Right atrium auricular region (tissue), 2 donors: ENCODE measurements at regions not wholly inside any gene's neighbourhood (a gene's known extent, or its start where the extent isn't known, plus 50 kb on each side); places are given as distances from the start of the nearest gene placed in this dataset.

Source experiments
- DNase-seq: peaks from one replicate; pipeline ENCODE4 v3.0.0-alpha.2; 2019; ENCODE audit warnings: low spot score
- H3K27ac ChIP-seq, 2 donors: fragments of 200-600 bp; sonication (generic); 1 replicate in 1 of 2; 2 replicates in 1 of 2; pipeline ENCODE4 v1.5.1; 2016 to 2019
- H3K27me3 ChIP-seq, 2 donors: fragments of 200-600 bp; sonication (generic); one replicate each; pipeline versions ENCODE4 v1.5.1 to v1.6.0; 2017 to 2019
- H3K36me3 ChIP-seq: fragments of 200-600 bp; sonication (generic); one replicate; pipeline ENCODE4 v1.5.1; 2016
- H3K4me1 ChIP-seq, 2 donors: fragments of 200-600 bp; sonication (generic); one replicate each; pipeline versions ENCODE4 v1.5.1 to v1.6.0; 2017 to 2019
- H3K4me3 ChIP-seq, 2 donors: fragments of 200-600 bp; sonication (generic); 1 replicate in 1 of 2; 2 replicates in 1 of 2; pipeline ENCODE4 v1.5.1; 2017 to 2019; ENCODE audit warnings: mild to moderate bottlenecking in 1 of 2, moderate library complexity in 1 of 2
- H3K9me3 ChIP-seq, 2 donors: fragments of 200-600 bp; sonication (generic); one replicate each; pipeline ENCODE4 v1.5.1; 2019
- CTCF ChIP-seq, 2 donors: fragments of 200-600 bp; sonication (generic); IDR thresholded peaks; one replicate each; pipeline ENCODE4 v1.5.1; 2019; ENCODE audit warnings: antibody characterized with exemption in 2 of 2

- Histone ChIP-seq H3K4me1 (peaks cover 0 to 14% of the 10 kb centered on the region in 2 donors), H3K4me3 (no peak overlapping the region), H3K36me3 (no peaks in the 10 kb centered on the region), H3K9me3 (no peaks in the 10 kb centered on the region), H3K27ac (peak overlapping the region in 1 of 2 donors; percentile 11), H3K27me3 (no peaks in the 10 kb centered on the region)
- no peak for TF ChIP-seq CTCF (IDR thresholded peaks at IDR 0.05)
- DNase-seq, result no peak
Measured at GRCh38 chr4:27916452-27917184, 1056.0 kb downstream of the STIM2 start.

GRCh38 chr4:27917381-27917780, 1056.7 kb downstream of the STIM2 start:
- no peak overlapping the region for H3K27ac ChIP-seq
- H3K4me1 ChIP-seq, result peaks cover 0 to 16% of the 10 kb centered on the region in 2 donors
- H3K36me3 ChIP-seq, result no peaks in the 10 kb centered on the region
- no peak overlapping the region for H3K4me3 ChIP-seq
- no peak for DNase-seq
- no peak for TF ChIP-seq CTCF (IDR thresholded peaks at IDR 0.05)
- no peaks in the 10 kb centered on the region for H3K27me3 ChIP-seq
- no peaks in the 10 kb centered on the region for H3K9me3 ChIP-seq

GRCh38 chr4:27921231-27921630, 1060.6 kb downstream of the STIM2 start:
- no peak for DNase-seq
- Histone ChIP-seq H3K4me1 (peaks cover 0 to 16% of the 10 kb centered on the region in 2 donors), H3K9me3 (no peaks in the 10 kb centered on the region), H3K27ac (no peak overlapping the region), H3K27me3 (no peaks in the 10 kb centered on the region), H3K4me3 (no peak overlapping the region), H3K36me3 (no peaks in the 10 kb centered on the region)
- no peak for TF ChIP-seq CTCF (IDR thresholded peaks at IDR 0.05)

- Histone ChIP-seq H3K4me1 (no peaks in the 10 kb centered on the region), H3K27me3 (no peaks in the 10 kb centered on the region), H3K36me3 (no peaks in the 10 kb centered on the region), H3K27ac (no peak overlapping the region), H3K4me3 (no peak overlapping the region), H3K9me3 (no peaks in the 10 kb centered on the region)
- DNase-seq, result no peak
- no peak for TF ChIP-seq CTCF (IDR thresholded peaks at IDR 0.05)
Measured at GRCh38 chr4:27928761-27929540, 1068.3 kb downstream of the STIM2 start.

- TF ChIP-seq CTCF (IDR thresholded peaks at IDR 0.05), result no peak
- DNase-seq, result no peak
- H3K36me3 ChIP-seq, result no peaks in the 10 kb centered on the region
- H3K4me1 ChIP-seq, result no peaks in the 10 kb centered on the region
- H3K27me3 ChIP-seq, result no peaks in the 10 kb centered on the region
- no peak overlapping the region for H3K4me3 ChIP-seq
- H3K9me3 ChIP-seq, result no peaks in the 10 kb centered on the region
- H3K27ac ChIP-seq, result no peak overlapping the region
Measured at GRCh38 chr4:27930291-27930690, 1069.7 kb downstream of the STIM2 start.
